Activated CD4-positive, alpha-beta T cell treated with anti-CD3 and anti-CD28 coated beads for 36 hours (primary cell): ENCODE measurements at regions not wholly inside any gene's neighbourhood (a gene's known extent, or its start where the extent isn't known, plus 50 kb on each side); places are given as distances from the start of the nearest gene placed in this dataset.

ENCODE experiments used
- ATAC-seq: fragments of 200-7000 bp; cut with Tn5 transposase; one replicate; pipeline ENCODE4 v1.10.0; 2021; ENCODE audit warnings: mild to moderate bottlenecking, moderate library complexity
- CTCF ChIA-PET: fragments of 350-600 bp; sonication (Branson Sonifier 250); formaldehyde crosslinking; loops from one replicate; lab custom pipeline; 2021; ENCODE audit warnings: antibody characterized with exemption; lab: Charles Lee
- POLR2A ChIA-PET: fragments of 350-600 bp; sonication (Branson Sonifier 250); formaldehyde crosslinking; loops from one replicate; lab custom pipeline; 2021; ENCODE audit warnings: antibody characterized with exemption, inconsistent platforms; lab: Charles Lee
- DNase-seq: peaks from one replicate; pipeline ENCODE4 v3.0.0-alpha.2; 2020
- H3K27ac Mint-ChIP-seq: one replicate; pipeline ENCODE4 v1.8.0; 2021; ENCODE audit warnings: mixed read lengths
- H3K27me3 Mint-ChIP-seq: one replicate; pipeline ENCODE4 v1.8.0; 2021; ENCODE audit warnings: mixed read lengths
- H3K36me3 Mint-ChIP-seq: one replicate; pipeline ENCODE4 v1.8.0; 2021; ENCODE audit warnings: low read depth, mixed read lengths
- H3K4me1 Mint-ChIP-seq: one replicate; pipeline ENCODE4 v1.8.0; 2021; ENCODE audit warnings: mixed read lengths
- H3K4me3 Mint-ChIP-seq: one replicate; pipeline ENCODE4 v1.8.0; 2021; ENCODE audit warnings: mild to moderate bottlenecking, moderate library complexity, mixed read lengths
- H3K9me3 Mint-ChIP-seq: one replicate; pipeline ENCODE4 v1.8.0; 2021; ENCODE audit warnings: low read depth, mixed read lengths
- intact Hi-C, 2 experiments: fragments of 100-400 bp; cut with DNase I in 1 of 2; cut with micrococcal nuclease in 1 of 2; formaldehyde crosslinking; loops; one replicate each; pipeline versions ENCODE4 v1.14.2 to v1.15.1; 2022 to 2024; cut with DNase I, micrococcal nuclease

- Mint-ChIP-seq H3K4me1 (peaks cover 3% of the 10 kb centered on the region), H3K4me3 (no peak overlapping the region), H3K36me3 (peaks cover 2% of the 10 kb centered on the region), H3K27me3 (peaks cover 7% of the 10 kb centered on the region), H3K27ac (no peak overlapping the region), H3K9me3 (peaks cover 8% of the 10 kb centered on the region)
- ATAC-seq = no peak
- no peak for DNase-seq
- intact Hi-C loops = no loop called here
- POLR2A ChIA-PET = no interaction called here
- CTCF ChIA-PET = no interaction called here
Observed at GRCh38 chr13:31963631-31964030, 67.9 kb upstream of the FRY start.

GRCh38 chr13:31964168-31964567 is 67.4 kb upstream of the FRY start:
- ATAC-seq (no peak), DNase-seq (no peak)
- Mint-ChIP-seq H3K27ac (no peak overlapping the region), H3K36me3 (peaks cover 2% of the 10 kb centered on the region), H3K27me3 (peaks cover 7% of the 10 kb centered on the region), H3K9me3 (peaks cover 8% of the 10 kb centered on the region), H3K4me3 (no peak overlapping the region), H3K4me1 (peaks cover 3% of the 10 kb centered on the region)
- CTCF ChIA-PET = interaction anchor here (0.7 to 1.7 kb wide), 2 partner anchors 10 to 54 kb away, joined by 3 to 4 read pairs; no protein-coding TSS in a partner anchor
- intact Hi-C loops = no loop called here
- POLR2A ChIA-PET = no interaction called here

- DNase-seq = no peak
- H3K27me3 Mint-ChIP-seq = peaks cover 7% of the 10 kb centered on the region
- POLR2A ChIA-PET = no interaction called here
- no peak for ATAC-seq
- intact Hi-C loops = no loop called here
- H3K4me1 Mint-ChIP-seq = peaks cover 3% of the 10 kb centered on the region
- H3K4me3 Mint-ChIP-seq = no peak overlapping the region
- no peak overlapping the region for H3K27ac Mint-ChIP-seq
- H3K36me3 Mint-ChIP-seq = peaks cover 2% of the 10 kb centered on the region
- CTCF ChIA-PET = interaction anchor here (1.7 kb wide), 1 partner anchor 56 kb away, joined by 4 read pairs; no protein-coding TSS in a partner anchor
- peaks cover 8% of the 10 kb centered on the region for H3K9me3 Mint-ChIP-seq
Observed at GRCh38 chr13:31965361-31966066, 66.1 kb upstream of the FRY start.

GRCh38 chr13:31967155-31967554 is 64.4 kb upstream of the FRY start:
- DNase-seq (no peak), ATAC-seq (no peak)
- H3K9me3 Mint-ChIP-seq = peaks cover 8% of the 10 kb centered on the region
- H3K36me3 Mint-ChIP-seq = peaks cover 2% of the 10 kb centered on the region
- H3K27ac Mint-ChIP-seq = no peak overlapping the region
- CTCF ChIA-PET = interaction anchor here (0.7 to 1.2 kb wide), 3 partner anchors 9 to 130 kb away, joined by 3 read pairs; no protein-coding TSS in a partner anchor
- H3K27me3 Mint-ChIP-seq = peaks cover 9% of the 10 kb centered on the region
- no peak overlapping the region for H3K4me3 Mint-ChIP-seq
- peaks cover 3% of the 10 kb centered on the region for H3K4me1 Mint-ChIP-seq
- intact Hi-C loops = no loop called here
- POLR2A ChIA-PET = no interaction called here

GRCh38 chr13:31968473-31968872 is 63.1 kb upstream of the FRY start:
- intact Hi-C loops = no loop called here
- peaks cover 8% of the 10 kb centered on the region for H3K9me3 Mint-ChIP-seq
- peaks cover 3% of the 10 kb centered on the region for H3K4me1 Mint-ChIP-seq
- H3K27me3 Mint-ChIP-seq = peaks cover 6% of the 10 kb centered on the region
- ChIA-PET CTCF (no interaction called here), POLR2A (no interaction called here)
- no peak overlapping the region for H3K27ac Mint-ChIP-seq
- peaks cover 2% of the 10 kb centered on the region for H3K36me3 Mint-ChIP-seq
- ATAC-seq (no peak), DNase-seq (no peak)
- H3K4me3 Mint-ChIP-seq = no peak overlapping the region

GRCh38 chr13:31970231-31970930 is 61.2 kb upstream of the FRY start:
- ATAC-seq (no peak), DNase-seq (no peak)
- Mint-ChIP-seq H3K4me3 (no peak overlapping the region), H3K4me1 (peaks cover 2% of the 10 kb centered on the region), H3K36me3 (peaks cover 2% of the 10 kb centered on the region), H3K27me3 (peaks cover 6% of the 10 kb centered on the region), H3K9me3 (peaks cover 8% of the 10 kb centered on the region), H3K27ac (no peak overlapping the region)
- intact Hi-C loops = no loop called here
- CTCF ChIA-PET = interaction anchor here (0.7 kb wide), 1 partner anchor 61 kb away, joined by 3 read pairs; the partner anchor contains the start of gene FRY
- POLR2A ChIA-PET = no interaction called here

- CTCF ChIA-PET = no interaction called here
- H3K4me1 Mint-ChIP-seq = no peaks in the 10 kb centered on the region
- H3K27me3 Mint-ChIP-seq = peaks cover 2% of the 10 kb centered on the region
- H3K9me3 Mint-ChIP-seq = no peaks in the 10 kb centered on the region
- H3K4me3 Mint-ChIP-seq = no peak overlapping the region
- H3K36me3 Mint-ChIP-seq = no peaks in the 10 kb centered on the region
- POLR2A ChIA-PET = no interaction called here
- intact Hi-C loops = no loop called here
- H3K27ac Mint-ChIP-seq = no peak overlapping the region
- no peak for ATAC-seq
- no peak for DNase-seq
Observed at GRCh38 chr13:31972453-31972852, 59.1 kb upstream of the FRY start.

GRCh38 chr13:31978021-31978420 is 53.6 kb upstream of the FRY start:
- no peak for ATAC-seq
- H3K27me3 Mint-ChIP-seq = no peaks in the 10 kb centered on the region
- no peaks in the 10 kb centered on the region for H3K36me3 Mint-ChIP-seq
- no peak overlapping the region for H3K4me3 Mint-ChIP-seq
- DNase-seq = no peak
- no peak overlapping the region for H3K27ac Mint-ChIP-seq
- no peaks in the 10 kb centered on the region for H3K4me1 Mint-ChIP-seq
- no peaks in the 10 kb centered on the region for H3K9me3 Mint-ChIP-seq
- ChIA-PET POLR2A (no interaction called here), CTCF (no interaction called here)
- intact Hi-C loops = no loop called here

GRCh38 chr13:31980830-31981229 is 50.7 kb upstream of the FRY start:
- POLR2A ChIA-PET = no interaction called here
- Mint-ChIP-seq H3K27me3 (peaks cover 2% of the 10 kb centered on the region), H3K4me3 (no peak overlapping the region), H3K36me3 (no peaks in the 10 kb centered on the region), H3K4me1 (no peaks in the 10 kb centered on the region), H3K27ac (no peak overlapping the region), H3K9me3 (no peaks in the 10 kb centered on the region)
- ATAC-seq = no peak
- no peak for DNase-seq
- CTCF ChIA-PET = interaction anchor here (1.6 kb wide), 1 partner anchor 8 kb away, joined by 6 read pairs; no protein-coding TSS in a partner anchor
- intact Hi-C loops = no loop called here
